Tibial artery (tissue), 4 donors: ENCODE measurements at regions not wholly inside any gene's neighbourhood (a gene's known extent, or its start where the extent isn't known, plus 50 kb on each side); places are given as distances from the start of the nearest gene placed in this dataset.
"Not testable (repeated sequence)": the region's sequence is repeated elsewhere in the genome, so short reads cannot be mapped to it uniquely, and the experiment has no call there.

Source experiments
- DNase-seq, 2 donors: peaks; one replicate each; pipeline ENCODE4 v3.0.0-alpha.2; 2019
- H3K27ac ChIP-seq, 2 donors: fragments of 200-600 bp; sonication (generic) in 1 of 2; 1 replicate in 1 of 2; 2 replicates in 1 of 2; pipeline ENCODE4 v1.5.1; 2018 to 2019; ENCODE audit warnings: mild to moderate bottlenecking in 1 of 2
- H3K27me3 ChIP-seq, 2 donors: fragments of 200-600 bp; sonication (generic) in 1 of 2; one replicate each; pipeline versions ENCODE4 v1.5.1 to v1.6.0; 2016 to 2019
- H3K36me3 ChIP-seq, 3 donors: fragments of 200-600 bp; sonication (generic) in 2 of 3; one replicate each; pipeline ENCODE4 v1.5.1; 2016 to 2019; ENCODE audit warnings: mild to moderate bottlenecking in 2 of 3
- H3K4me1 ChIP-seq, 4 donors: fragments of 200-600 bp; sonication (generic) in 2 of 4; 1 replicate in 3 of 4; 2 replicates in 1 of 4; pipeline ENCODE4 v1.5.1; 2016 to 2019
- H3K4me3 ChIP-seq, 2 donors: fragments of 200-600 bp; sonication (generic) in 1 of 2; 1 replicate in 1 of 2; 2 replicates in 1 of 2; pipeline ENCODE4 v1.5.1; 2018 to 2019; ENCODE audit warnings: mild to moderate bottlenecking in 2 of 2
- H3K9me3 ChIP-seq, 3 donors: fragments of 200-600 bp; sonication (generic) in 1 of 3; one replicate each; pipeline ENCODE4 v1.5.1; 2016 to 2019
- CTCF ChIP-seq, 2 experiments: fragments of 200-600 bp in 1 of 2; fragments of 450-650 bp in 1 of 2; IDR thresholded peaks; one replicate each; pipeline ENCODE4 v1.5.1; 2017 to 2019; ENCODE audit warnings: antibody characterized with exemption in 2 of 2, mild to moderate bottlenecking in 1 of 2, moderate library complexity in 1 of 2
- intact Hi-C: fragments of 100-400 bp; cut with DNase I; formaldehyde crosslinking; loops from one replicate; pipeline ENCODE4 v1.15.0; 2023; ENCODE audit warnings: low total_unique reads

DNA sequence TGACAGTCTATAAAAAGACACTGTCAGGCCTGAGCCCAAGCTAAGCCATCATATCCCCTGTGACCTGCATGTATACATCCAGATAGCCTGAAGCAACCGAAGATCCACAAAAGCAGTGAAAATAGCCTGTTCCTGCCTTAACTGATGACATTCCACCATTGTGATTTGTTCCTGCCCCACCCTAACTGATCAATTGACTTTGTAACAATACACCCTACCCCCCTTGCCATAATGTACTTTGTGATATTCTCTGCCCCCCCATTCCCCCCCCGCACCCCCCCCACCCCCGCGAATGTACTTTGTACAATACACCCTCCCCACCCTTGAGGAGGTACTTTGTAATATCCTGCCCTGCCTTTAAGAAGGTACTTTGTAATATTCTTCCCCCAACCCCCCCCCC is 82.2 kb upstream of the MED13 start:
- Histone ChIP-seq H3K4me1 (no peaks in the 10 kb centered on the region), H3K4me3 (no peak overlapping the region), H3K9me3 (no peaks in the 10 kb centered on the region), H3K36me3 (no peaks in the 10 kb centered on the region), H3K27ac (no peak overlapping the region), H3K27me3 (no peaks in the 10 kb centered on the region)
- intact Hi-C loops = no loop called here
- DNase-seq = no peak
- no peak for TF ChIP-seq CTCF (IDR thresholded peaks at IDR 0.05)

DNA sequence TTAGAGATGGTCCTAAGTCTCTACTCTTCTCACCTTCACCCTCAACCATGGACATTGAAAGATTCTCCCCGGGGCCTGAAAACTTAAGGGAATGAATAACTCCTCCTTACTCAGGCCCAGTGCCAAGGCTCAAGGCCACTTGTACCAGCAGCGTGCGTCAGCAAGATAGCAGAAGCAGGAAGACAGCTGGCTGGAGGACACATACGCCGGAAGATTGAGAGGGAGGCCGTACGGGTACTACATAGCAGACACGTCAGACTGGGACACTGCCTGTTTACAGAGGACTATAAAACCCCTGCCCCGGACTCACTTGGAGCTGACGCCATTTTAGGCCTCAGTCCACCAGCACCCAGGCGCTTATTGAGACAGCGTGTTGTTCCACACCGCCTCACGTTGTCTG is 75.8 kb upstream of the MED13 start:
- intact Hi-C loops = no loop called here
- Histone ChIP-seq H3K27ac (no peak overlapping the region), H3K4me1 (peaks cover 0 to 4% (median 0%) of the 10 kb centered on the region in 4 donors), H3K9me3 (no peaks in the 10 kb centered on the region), H3K4me3 (no peak overlapping the region), H3K36me3 (no peaks in the 10 kb centered on the region), H3K27me3 (peaks cover 0 to 28% of the 10 kb centered on the region in 2 donors)
- TF ChIP-seq CTCF (IDR thresholded peaks at IDR 0.05) = no peak
- DNase-seq = no peak

DNA sequence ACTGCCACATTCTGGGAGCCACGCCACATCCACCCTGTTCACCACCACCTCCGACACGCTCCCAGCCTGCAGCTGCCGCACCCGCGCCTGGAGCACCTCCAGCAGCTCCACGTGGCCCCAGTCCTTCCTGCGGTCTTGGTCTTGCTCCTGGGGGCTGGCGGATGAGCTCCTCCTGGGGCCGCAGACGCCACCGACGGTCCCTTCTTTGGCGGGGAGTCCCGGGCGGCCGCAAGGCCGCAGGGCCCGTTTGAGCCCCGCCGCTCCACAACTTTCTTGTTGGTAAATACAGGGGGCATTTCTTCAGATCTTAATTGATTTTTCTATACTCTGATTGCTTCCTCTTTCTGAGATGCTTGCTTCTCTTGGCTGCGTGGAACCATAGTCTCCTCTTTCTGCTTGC is 75.3 kb upstream of the MED13 start:
- intact Hi-C loops = no loop called here
- no peak for DNase-seq
- Histone ChIP-seq H3K27me3 (peaks cover 0 to 28% of the 10 kb centered on the region in 2 donors), H3K9me3 (no peaks in the 10 kb centered on the region), H3K4me3 (no peak overlapping the region), H3K4me1 (peaks cover 0 to 4% (median 0%) of the 10 kb centered on the region in 4 donors), H3K27ac (no peak overlapping the region), H3K36me3 (no peaks in the 10 kb centered on the region)
- no peak for TF ChIP-seq CTCF (IDR thresholded peaks at IDR 0.05)

DNA sequence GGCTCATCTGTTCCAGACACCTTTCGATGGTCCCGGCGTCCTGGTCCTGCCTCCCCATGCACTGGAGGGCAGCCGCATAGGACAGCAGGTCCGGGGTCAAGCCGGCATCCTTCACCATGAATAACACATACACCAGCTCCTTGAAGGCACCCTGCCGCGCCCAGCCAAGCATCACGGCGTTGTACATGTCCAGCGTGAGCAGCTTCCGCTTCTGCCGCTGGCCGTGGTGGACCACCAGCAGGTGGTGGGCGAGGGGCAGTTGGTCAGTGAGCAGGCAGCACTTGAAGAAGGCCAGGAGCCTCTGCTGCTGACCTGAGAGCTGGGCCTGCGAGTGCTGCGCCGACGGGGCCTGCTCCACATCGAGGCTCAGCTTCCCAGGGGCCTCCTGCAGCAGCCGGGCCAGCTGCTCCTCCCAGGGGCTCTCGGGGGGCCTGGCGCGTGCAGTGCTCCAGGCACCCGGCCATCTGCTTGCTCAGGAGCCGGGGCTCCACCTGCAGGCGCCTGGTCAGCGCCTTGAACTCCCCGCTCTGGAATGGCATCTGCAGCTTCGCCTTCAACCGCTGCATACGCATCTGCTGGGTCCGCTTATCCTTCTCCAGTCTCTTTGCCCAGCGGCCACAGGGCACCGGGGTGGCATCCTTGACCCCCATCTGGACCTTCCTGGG is 74.7 kb upstream of the MED13 start:
- DNase-seq, H3K9me3 ChIP-seq, H3K4me1 ChIP-seq, H3K27ac ChIP-seq, H3K36me3 ChIP-seq, intact Hi-C loops, H3K4me3 ChIP-seq: not testable (repeated sequence)
- peaks cover 0 to 28% of the 10 kb centered on the region in 2 donors for H3K27me3 ChIP-seq

DNA sequence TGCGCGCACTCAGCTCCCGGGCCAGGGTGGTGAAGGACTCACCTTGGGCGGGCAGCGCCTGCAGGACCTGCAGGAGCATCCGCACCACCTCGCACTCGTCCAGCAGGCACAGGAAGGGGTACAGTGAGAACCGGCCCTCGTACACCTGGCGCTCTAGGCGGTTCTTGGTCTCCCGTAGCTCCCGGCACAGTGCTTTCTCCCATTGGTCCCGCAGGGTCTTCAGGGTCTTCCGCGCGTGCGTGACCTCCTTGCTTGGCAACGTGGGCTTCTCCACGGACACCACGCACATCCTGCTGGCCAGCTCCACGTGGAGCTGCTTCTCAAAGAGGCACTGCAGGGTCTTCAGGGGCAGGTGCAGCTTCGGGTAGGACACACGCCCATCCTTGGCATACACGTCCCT is 74.1 kb upstream of the MED13 start:
- Histone ChIP-seq H3K27me3 (peaks cover 0 to 28% of the 10 kb centered on the region in 2 donors), H3K27ac (no peak overlapping the region), H3K9me3 (no peaks in the 10 kb centered on the region), H3K4me1 (peaks cover 0 to 4% (median 0%) of the 10 kb centered on the region in 4 donors), H3K4me3 (no peak overlapping the region), H3K36me3 (no peaks in the 10 kb centered on the region)
- intact Hi-C loops = no loop called here
- no peak for DNase-seq
- TF ChIP-seq CTCF (IDR thresholded peaks at IDR 0.05) = no peak

DNA sequence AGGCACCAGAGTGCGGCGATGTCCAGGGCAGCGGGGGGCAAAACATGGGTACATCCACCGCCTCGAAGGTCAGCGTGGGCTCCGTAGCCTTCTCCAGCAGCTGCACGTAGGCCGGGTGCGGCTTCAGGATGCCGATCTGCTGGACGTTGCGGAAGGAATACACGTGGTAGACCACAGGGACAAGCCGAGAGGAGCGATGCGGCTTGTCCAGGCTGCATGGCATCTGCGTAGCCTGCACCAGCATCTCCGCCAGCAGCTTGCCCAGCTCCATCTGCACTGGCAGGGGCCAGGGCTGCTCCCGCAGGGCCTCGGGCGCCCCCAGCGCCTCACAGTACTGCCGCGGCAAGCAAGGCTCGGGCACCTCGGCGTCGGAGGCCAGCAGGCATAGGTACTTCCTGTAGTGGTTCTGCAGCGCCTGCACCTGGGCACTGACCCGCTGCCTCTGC is 73.6 kb upstream of the MED13 start:
- H3K27ac ChIP-seq, H3K4me1 ChIP-seq, intact Hi-C loops, H3K9me3 ChIP-seq, DNase-seq, H3K36me3 ChIP-seq: not testable (repeated sequence)
- Histone ChIP-seq H3K4me3 (peak overlapping the region in 1 of 2 donors; percentile 20), H3K27me3 (peaks cover 0 to 28% of the 10 kb centered on the region in 2 donors)

DNA sequence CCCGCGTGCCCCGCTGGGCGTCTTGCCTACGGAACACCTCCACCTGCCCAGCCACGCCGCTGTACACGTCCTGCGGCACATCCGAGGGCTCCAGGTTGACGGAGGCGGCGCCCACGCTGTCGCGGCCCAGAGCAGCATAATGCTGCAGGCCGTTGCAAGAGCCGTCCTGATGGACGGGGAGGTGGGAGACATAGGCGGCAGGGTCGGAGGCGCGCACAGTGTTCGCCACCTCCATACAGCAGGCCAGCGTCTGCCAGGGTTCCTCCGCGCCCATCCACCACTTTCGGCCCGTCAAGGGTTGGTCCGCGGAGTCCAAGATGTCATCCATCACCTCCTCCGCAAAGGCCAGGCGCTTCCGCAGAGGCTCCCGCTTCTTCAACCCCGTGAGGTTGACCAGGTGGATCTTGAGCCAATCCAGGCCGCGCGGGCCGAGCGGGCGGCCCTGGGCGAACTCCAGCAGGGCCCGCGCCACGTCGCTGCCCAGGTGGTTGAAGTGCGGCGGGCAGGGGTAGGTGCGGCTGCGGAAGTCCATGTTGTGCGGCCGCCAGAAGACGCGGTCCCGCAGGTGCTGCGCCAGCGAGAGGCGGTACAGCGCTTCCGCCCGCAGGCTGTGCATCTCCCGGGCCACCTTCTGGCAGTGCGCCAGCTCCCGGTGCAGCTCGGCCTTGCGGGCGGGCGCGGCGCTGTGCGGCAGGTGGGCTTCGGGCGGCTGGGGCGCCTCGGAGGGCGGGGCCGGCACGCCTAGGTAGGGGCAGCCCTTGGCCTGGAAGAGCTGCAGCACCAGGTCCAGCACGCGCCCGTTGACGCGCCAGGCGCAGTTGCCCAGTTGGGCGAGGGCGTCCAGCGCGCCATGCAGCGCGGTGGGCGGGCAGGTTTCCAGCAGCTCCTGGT is 72.9 kb upstream of the MED13 start:
- intact Hi-C loops = not testable (repeated sequence)

DNA sequence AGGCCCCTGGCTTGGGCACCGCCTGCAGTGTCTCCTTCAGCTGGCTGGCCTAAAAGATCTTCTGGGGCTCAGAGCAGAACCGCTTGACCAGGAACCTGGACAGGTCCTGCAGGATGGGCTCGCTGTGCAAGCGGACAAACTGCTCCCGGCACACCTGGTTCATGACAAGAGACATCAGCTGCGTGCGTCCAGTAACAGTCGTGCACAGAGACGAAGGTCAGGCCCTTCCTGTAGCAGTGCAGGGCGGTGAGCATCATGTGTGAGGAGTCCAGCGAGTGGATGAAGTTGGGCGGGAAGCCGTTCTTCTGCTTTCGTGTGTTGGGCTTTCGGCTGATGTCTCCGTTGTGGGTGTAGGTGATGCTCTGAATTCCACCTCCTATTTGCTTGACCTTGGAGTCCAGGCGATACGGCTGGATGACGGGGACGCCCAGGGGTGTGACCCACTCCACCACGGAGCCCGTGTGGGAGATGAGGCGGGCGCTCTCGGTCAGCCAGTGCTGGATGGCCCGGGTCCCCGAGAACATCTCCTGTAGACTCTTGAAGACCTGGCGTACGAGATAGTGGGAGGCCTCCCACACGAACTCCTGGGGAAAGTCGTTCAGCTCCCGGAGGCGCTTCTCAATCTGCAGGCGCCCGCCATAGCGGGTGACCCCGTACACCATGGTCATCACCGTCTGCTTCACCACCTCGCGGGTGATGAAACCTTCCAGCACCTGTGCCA is 72.1 kb upstream of the MED13 start:
- H3K27me3 ChIP-seq = peaks cover 0 to 28% of the 10 kb centered on the region in 2 donors
- DNase-seq, H3K4me1 ChIP-seq, H3K4me3 ChIP-seq, H3K27ac ChIP-seq, H3K36me3 ChIP-seq, H3K9me3 ChIP-seq, intact Hi-C loops: not testable (repeated sequence)

More for the DNA sequence above, 72.9 kb upstream of the MED13 start:
- H3K4me1 ChIP-seq, DNase-seq, H3K36me3 ChIP-seq, H3K27ac ChIP-seq, H3K9me3 ChIP-seq: not testable (repeated sequence)
- H3K4me3 ChIP-seq = peak overlapping the region in 1 of 2 donors; percentile 20
- H3K27me3 ChIP-seq = peaks cover 0 to 28% of the 10 kb centered on the region in 2 donors
